GM19324 (cell line): ENCODE measurements at regions not wholly inside any gene's neighbourhood (a gene's known extent, or its start where the extent isn't known, plus 50 kb on each side); places are given as distances from the start of the nearest gene placed in this dataset.

Experiments used
- ATAC-seq: cut with Tn5 transposase; IDR thresholded peaks from one replicate; pipeline ENCODE4 v1.9.1; 2021; ENCODE audit warnings: mild to moderate bottlenecking, moderate library complexity; ENCODE audit not compliant: unreplicated experiment, low FRiP score

GRCh38 chr7:41153268-41153667 is 549.6 kb downstream of the INHBA start:
- no peak for ATAC-seq

GRCh38 chr7:41152179-41152678 is 550.7 kb downstream of the INHBA start:
- ATAC-seq = no peak

DNA sequence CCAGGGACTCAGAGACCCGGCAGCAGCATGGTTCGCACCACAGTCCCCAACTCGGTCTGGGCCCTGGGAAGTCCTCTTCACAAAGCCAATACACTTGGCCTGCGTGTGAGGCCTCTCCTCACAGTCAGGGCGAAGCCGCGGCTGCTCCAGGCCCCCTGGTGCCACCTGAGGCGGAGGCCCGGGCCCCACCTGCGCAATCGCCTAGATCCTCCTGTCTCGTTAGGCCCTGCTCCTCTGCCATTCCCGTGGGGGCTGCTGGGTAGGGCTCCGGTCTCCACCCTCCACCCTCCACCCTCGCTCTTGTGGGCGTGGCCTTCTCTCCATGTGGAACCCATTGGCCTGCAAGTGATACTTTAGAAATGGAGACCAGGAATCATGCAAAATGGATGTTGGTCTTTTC is 553.3 kb downstream of the INHBA start:
- ATAC-seq = no peak

DNA sequence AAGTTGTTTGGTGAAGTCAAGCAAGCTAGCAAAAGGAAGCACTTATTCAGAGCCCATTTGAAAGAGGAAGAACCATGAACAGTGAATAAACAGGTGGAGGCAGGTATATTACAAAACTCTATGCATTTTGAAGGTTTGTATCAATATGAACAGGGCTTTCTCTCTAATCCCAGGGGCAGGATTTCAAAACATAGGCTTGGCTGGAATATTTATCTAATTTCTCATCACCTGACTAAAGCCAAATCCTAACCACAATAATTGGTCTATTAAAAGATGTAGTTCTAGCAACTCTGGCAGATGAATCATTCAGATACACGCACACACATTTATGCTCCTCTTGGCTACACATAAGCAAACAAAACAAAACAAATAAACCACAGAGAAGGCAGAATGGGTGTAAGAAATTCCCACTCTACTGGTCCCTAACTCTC is 554.4 kb downstream of the INHBA start:
- ATAC-seq = no peak

DNA sequence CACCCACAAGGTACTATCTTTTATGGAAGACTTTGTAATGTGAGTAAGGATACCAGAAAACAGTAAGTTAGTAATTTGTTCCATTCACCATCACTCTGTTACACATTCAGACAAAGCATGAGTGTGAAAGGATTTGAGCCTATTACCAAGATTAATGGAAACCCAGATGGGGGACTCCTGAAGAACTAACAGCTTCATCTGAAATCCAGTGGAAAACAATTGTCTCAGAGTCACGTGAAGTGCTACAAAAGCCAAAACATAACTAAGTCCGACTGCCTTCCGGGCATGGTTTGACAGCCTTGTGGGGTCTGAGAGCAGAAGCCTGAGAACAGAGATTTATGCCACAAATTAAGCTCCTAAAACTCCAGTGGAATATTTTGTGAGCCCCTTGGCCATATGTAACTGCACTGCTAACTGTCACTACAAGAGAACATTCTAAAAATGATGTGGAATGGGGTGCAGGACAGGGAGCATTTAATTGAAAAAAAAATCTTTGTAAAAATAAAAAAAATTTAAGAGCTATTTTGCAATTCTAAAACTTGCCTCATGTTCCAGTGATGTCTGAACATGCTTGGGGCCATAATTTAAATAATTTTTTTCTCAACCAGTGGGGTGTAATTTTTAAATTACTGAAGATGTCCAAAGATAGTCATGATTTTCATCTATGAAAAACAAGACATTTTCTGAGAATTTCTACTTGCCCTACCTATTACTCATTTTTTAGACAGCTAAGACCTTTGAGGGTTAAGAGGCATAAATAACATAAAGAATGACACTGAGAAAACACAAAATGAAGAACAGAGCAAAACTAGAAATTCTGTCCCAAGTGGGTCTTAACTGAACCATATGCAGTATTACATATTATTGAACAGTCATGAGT is 555.0 kb downstream of the INHBA start:
- no peak for ATAC-seq

- no peak for ATAC-seq
Measured at GRCh38 chr7:41146429-41146828, 556.5 kb downstream of the INHBA start.

GRCh38 chr7:41145656-41146055 is 557.2 kb downstream of the INHBA start:
- no peak for ATAC-seq

GRCh38 chr7:41142904-41143473 is 559.9 kb downstream of the INHBA start:
- ATAC-seq = no peak

GRCh38 chr7:41139789-41140188 is 563.1 kb downstream of the INHBA start:
- ATAC-seq = no peak

DNA sequence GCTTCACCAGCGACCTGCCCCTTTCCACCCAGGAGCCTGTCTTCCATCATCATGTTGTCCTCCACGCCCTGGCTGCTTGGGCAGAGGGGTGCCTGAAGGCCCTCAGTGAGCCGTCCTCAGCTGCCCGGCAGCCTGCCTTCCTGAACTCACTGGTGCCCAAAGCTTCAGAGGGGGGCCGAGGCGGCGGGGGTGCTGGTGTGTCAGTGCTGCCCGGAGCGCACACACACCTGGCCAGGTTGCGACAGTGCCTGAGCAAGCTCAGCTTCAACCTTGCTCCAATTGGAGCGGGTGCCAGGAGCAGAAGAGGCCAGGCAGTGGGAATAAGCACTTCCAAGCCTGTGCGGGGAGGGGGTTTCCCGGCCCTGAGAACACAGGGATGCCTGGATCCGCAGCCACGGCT is 566.3 kb downstream of the INHBA start:
- no peak for ATAC-seq

DNA sequence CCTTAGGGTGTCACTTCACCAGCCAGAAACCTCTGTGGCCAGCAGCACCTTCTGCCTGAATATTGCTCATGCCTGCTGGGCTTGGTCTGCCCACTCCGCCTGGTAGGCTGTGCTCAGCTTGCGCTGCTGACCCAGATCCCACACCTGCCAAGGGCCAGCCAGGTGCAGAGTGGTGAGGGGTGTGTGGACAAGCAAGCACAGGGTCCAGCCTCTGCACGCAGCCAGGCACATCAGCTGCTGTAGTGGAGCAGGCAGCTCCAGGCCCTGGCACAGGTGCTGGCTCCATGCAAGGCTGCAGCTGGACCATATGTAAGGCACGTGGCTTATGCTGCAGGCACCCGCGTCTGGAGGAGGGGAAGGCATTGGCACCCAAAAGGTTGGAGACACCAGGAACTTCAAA is 567.4 kb downstream of the INHBA start:
- ATAC-seq = no peak

DNA sequence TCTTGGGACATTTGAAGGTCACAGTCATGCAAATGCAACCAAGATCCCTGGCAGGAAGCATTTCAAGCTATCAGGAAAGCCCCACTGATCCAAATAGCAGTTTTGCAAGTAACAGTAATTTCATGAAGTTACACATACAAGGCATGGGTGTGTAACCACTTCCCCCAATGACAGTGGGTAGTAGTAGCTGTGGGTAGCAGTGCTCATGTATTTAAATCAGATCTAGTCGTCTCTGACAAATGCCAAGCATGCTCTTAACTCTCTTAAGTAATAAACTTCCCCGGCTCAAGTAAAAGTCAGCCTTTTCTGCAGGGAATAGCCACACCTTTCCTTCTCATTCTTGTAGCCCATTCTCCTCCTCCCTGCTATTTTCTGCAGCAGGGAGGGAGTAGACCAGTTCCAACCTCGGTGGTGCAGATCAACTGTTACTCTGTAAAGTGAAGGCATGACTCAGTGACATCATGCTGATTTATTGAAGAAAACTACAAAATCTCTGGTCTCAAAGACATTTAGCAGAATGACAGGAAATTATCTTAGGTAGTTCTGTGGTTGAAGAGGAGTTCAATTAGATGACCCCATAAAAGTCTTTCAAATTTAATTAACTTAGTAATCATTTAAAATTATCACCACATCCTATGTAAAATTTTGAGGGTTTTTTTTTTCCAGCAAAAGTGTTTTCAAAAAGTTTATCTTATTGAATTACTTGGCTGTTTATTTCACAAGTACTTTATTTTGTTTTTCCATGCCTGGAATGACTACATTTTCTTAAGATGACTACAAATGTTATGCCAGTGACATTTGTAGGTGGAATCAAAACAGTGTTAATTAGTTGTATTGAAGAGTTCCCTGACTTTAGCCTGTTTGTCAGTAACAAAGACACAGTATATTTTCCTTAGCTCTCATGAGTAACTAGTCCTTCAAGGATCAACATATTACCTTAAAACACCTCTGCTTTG is 568.3 kb downstream of the INHBA start:
- peak; percentile 65 for ATAC-seq

- ATAC-seq = peak; percentile 32
Measured at GRCh38 chr7:41133690-41134299, 569.1 kb downstream of the INHBA start.

- no peak for ATAC-seq
Measured at GRCh38 chr7:41131956-41132355, 570.9 kb downstream of the INHBA start.

DNA sequence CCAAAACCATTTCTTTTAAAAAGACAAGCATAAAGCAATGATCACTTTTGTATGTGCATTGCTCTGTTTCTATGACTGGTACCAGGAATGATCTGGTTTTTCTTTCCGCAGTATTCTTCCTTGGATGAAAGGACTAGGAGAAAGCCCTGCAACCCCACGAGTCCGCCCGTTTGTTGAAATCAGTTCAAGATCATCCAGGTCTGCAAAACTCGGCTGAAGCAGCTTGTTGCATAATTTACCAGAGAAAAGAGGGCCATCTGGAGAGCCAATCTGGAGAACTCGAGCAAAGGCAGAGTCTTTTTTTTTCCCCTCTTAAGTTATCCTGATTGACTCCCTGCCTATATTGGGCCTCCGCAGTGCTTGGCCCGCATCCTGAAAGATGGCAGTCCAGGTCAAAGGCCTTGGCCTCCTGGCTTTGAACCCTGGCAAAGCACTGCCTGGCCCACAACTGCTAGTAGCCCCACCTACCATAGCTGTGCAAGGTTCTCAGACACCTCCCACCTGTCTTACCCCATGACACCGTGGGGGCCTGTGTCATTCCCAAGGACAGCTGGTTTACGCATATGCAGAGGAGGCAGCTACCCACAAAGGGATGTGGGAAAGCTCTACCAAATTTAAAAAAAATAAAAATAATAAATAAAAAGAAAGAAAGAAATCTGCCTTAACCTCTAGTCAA is 572.2 kb downstream of the INHBA start:
- ATAC-seq = no peak

GRCh38 chr7:41130086-41130485 is 572.8 kb downstream of the INHBA start:
- no peak for ATAC-seq

GRCh38 chr7:41125343-41125742 is 577.5 kb downstream of the INHBA start:
- no peak for ATAC-seq

- no peak for ATAC-seq
Measured at GRCh38 chr7:41122256-41122987, 580.5 kb downstream of the INHBA start.

- ATAC-seq = no peak
Measured at GRCh38 chr7:41121228-41121627, 581.7 kb downstream of the INHBA start.
